Epidermal melanocyte (primary cell): ENCODE measurements at regions not wholly inside any gene's neighbourhood (a gene's known extent, or its start where the extent isn't known, plus 50 kb on each side); places are given as distances from the start of the nearest gene placed in this dataset.
"Not testable (repeated sequence)": the region's sequence is repeated elsewhere in the genome, so short reads cannot be mapped to it uniquely, and the experiment has no call there.

Experiments used
- DNase-seq: peaks from one replicate; pipeline ENCODE4 v3.0.0; 2011; ENCODE audit warnings: low spot score; ENCODE audit not compliant: insufficient read length

- no peak for DNase-seq
These were observed 818.4 kb downstream of the SOCS6 start for GRCh38 chr18:71107244-71107643.

DNA sequence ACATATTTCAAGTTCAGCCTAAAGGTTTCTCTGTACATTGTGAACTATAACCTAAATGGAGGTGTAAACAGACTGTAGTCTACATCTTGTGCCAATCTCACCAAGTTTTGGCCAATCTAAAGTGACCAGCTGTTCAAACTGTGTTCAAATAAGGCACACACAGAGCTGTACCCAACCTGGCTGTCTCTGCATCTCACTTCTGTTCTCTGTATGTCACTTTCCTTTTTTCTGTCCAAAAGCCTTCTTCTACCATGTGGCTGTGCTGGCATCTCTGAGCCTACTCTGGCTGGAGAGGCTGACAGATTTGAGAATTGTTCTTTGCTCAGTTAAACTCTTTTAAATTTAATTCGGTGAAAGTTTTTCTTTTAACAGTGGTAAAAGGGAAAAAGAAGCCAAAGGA, 817.9 kb downstream of the SOCS6 start:
- DNase-seq: no peak

DNA sequence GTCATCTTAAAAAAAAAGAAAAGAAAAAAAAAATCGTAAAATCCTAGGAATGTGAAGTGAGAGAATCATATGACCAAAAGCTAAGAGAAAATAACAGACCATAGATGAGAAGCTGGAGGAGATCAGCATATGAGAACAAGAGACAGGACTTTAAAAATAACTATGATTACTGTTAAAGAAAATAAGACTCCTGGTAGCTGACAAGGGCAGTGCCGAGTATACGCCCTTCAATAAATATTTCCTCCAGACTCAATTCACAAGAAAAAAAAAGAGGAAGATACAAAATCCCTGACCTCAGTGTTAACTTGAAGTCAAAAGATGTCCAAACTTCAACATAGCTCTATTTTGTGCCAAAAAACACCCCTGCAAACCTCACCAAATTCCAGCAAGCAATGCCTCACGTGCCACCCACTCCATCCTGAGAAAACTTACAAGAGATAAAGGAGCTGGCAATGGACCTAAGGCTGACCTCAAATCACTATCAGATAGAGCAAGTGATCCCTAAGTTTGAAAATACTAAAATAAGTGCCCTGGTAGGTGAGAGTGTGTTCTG, 817.2 kb downstream of the SOCS6 start:
- DNase-seq: no peak

GRCh38 chr18:71105078-71105819, 816.4 kb downstream of the SOCS6 start:
- DNase-seq: no peak

GRCh38 chr18:71079606-71080005, 790.8 kb downstream of the SOCS6 start:
- DNase-seq: no peak

DNA sequence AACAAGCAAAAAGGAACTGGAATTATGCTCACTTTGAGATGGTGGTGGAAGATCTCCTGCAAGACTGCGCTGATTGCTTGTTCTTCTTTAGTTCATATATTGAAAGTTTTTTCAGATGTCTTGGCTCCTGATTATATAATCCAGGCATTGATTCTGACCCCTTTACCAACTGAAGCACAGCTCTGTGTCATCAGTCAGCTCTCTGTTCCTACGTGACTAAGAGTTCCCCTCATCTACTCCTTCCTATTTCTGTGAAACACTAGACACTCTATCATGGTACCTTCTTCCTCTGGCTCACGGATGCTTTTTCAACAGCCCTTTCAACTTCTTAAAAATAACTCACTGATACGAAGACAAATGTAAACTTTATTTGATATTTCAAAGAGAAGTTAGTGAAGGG, 788.6 kb downstream of the SOCS6 start:
- DNase-seq: no peak

GRCh38 chr18:71075147-71075546, 786.3 kb downstream of the SOCS6 start:
- DNase-seq: no peak

GRCh38 chr18:71068338-71068737, 779.5 kb downstream of the SOCS6 start:
- DNase-seq: no peak

- DNase-seq: no peak
These were observed 761.0 kb downstream of the SOCS6 start for GRCh38 chr18:71049893-71050292.

- no peak for DNase-seq
These were observed 759.0 kb downstream of the SOCS6 start for GRCh38 chr18:71047882-71048281.

DNA sequence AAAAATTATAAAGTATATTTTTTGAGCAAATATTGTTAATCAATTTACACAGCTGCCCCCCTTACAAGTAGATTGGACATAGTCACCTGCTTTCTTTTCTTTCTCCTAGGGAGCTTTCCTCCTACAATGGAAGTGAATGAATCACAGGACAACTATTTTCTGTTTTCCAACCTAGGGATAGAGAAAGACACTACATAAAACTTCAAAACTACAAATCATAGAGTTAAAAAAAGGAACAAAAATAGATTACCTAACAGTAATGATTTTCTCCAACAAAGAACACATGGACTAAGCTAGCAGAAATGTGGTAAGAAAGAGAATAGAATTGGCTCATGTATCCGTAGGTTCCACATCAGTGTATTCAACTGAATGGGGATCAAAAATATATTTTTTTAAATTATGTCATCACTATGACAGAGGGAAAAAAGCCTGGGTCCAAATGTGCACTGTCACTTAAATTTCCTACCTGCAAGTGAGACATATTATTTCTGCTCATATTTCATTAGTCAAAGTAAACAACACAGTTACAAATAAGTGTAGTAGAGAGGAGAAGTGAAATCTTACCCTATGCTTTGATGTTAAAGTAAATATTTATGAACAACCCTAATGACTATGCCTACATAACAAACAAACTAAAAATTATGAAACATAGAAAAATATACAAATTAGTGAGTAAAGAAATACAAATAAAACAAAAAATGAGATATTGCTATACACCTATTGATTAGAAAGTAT, 756.7 kb downstream of the SOCS6 start:
- DNase-seq: no peak

GRCh38 chr18:71040161-71040560, 751.3 kb downstream of the SOCS6 start:
- DNase-seq: no peak

- DNase-seq: no peak
These were observed 749.4 kb downstream of the SOCS6 start for GRCh38 chr18:71038196-71038595.

GRCh38 chr18:71036783-71037182, 747.9 kb downstream of the SOCS6 start:
- no peak for DNase-seq

GRCh38 chr18:71031296-71032191, 742.7 kb downstream of the SOCS6 start:
- not testable (repeated sequence) for DNase-seq

GRCh38 chr18:71030085-71030484, 741.2 kb downstream of the SOCS6 start:
- not testable (repeated sequence) for DNase-seq

DNA sequence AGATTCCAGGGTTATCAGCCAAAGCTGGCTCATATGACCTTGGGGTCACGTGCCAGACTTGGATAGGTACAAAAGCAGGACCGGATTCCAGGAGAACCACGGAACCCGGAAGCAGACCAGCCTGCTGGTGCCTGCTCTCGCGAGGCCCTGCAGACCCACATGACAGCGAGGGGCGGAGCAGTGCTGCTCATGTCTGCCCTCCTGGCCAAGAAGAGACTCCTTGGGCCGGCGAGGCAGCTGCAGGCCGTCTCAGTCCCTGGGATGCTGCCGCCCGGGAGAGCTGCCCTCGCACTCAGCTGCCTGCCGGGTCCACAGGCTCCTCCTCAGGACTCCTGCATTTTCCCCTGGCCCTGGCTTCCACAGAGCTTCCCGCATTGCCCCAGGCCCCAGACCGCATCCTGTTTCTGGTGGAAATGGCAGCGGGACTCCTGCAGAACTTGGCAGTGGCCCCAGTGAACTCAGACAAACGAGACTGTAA, 739.5 kb downstream of the SOCS6 start:
- DNase-seq: no peak

GRCh38 chr18:71027531-71027930, 738.7 kb downstream of the SOCS6 start:
- no peak for DNase-seq

GRCh38 chr18:71025505-71026225, 736.8 kb downstream of the SOCS6 start:
- DNase-seq: no peak

- no peak for DNase-seq
These were observed 733.5 kb downstream of the SOCS6 start for GRCh38 chr18:71022389-71022788.

- DNase-seq: no peak
These were observed 732.2 kb downstream of the SOCS6 start for GRCh38 chr18:71021030-71021362.
